NCI-H2029 (cell line): ENCODE measurements at regions not wholly inside any gene's neighbourhood (a gene's known extent, or its start where the extent isn't known, plus 50 kb on each side); places are given as distances from the start of the nearest gene placed in this dataset.
A peak's percentile ranks its signal among the peaks of the same experiment; 100 is the strongest.

Source experiments
- DNase-seq: peaks from one replicate; lab custom pipeline; 2025; lab: John Stamatoyannopoulos, UW

DNA sequence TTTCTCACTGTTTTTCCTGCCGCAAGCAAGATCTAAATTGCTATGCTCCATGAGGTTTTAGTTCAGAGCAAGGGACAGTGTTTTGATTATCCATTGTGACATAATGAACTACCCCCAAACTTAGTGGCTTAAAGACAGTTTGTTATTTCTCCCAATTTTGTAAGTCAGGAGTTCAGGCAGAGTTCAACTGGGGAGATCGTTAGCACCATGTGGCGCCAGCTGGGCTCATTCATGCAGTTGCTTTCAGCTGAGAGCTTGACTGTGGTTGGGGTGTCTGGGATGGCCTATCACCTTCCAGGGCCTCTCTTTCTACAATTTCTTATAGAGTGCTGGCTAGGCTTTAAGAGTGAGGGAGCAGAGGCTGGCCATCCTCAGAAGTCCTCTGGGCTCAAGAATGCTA, 382.9 kb upstream of the CELF4 start:
- no peak for DNase-seq

DNA sequence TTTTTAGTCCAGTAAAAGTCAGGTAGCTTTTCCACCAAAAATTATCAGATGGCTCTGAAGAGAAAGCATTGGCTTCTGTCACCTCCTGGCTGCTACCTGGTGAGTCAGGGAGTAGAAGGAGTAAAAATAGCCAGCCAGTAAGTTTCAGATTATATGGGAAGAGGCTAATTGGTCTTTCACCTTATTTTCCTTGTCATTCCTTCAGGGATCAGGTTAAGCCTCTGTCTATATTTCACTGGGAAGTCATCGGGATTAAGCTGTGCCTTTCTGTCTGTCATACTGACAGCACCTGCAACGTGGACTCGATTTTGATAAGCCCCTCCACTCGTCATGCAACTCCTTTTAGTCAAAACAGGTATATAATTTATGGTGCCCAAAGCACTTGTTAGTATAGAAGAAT, 380.7 kb upstream of the CELF4 start:
- no peak for DNase-seq

DNA sequence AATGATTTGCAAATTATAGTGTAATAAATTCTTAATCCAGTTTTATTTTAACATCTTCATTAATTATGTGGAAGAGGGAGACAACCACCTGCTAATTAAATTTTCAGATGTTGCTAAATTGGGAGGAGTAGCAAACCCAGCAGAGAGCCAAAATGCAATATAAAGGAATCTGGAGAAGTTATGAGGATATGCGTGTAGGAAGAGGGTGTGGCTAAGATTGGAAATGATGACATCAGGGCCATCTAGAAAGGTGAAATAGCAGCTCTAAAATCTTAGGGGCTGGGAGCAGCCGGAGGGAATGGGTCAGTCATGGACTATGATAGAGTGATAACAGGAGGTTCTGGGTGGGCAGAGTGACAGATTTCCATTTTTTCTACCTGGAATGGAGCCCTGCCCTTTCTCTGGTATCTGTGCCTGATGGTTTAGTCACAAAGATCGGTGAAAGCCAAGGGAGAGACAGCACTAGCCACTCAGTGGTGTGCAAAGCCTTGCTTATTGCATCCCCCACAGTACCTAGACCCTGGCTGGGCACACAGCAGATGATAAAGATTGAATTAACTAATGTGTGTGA, 379.2 kb upstream of the CELF4 start:
- no peak for DNase-seq

DNA sequence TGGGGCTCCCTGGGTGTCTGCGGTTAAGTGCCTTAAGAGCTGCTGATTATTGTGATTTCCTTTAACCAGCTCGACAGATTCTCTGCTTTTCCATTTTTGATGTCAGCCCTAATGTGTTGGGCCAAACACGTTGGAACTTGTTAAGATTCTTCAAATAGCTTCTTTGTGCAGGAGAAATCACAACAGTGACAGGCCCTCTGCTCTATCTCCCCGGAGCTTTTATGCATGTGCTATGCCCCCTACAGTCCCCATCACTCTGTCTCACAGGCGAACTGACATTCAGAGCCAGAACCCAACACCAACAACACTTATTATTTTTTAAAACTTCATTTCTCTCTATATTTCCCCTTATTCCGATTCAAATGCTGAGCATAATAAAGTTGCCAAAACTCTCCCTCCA, 371.7 kb upstream of the CELF4 start:
- DNase-seq, result no peak

DNA sequence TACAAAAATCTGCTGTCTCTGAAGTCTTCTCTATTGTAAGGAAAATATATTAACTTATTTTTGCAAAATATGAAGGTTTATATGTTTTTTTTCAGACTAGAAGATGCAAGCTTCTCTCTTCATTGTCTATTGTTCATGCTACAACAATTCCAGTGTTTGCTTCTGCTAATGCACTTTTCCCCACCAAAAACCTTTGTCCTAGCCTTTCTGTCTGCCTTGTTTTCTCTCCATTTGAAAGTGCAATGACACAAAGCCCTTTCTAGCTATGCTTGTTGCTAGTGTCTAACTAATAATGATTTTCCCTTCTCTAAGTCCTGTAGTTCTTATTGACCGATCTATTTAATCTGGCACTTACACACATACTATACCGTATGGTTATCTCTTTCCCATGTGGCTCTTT, 369.5 kb upstream of the CELF4 start:
- DNase-seq, result no peak

DNA sequence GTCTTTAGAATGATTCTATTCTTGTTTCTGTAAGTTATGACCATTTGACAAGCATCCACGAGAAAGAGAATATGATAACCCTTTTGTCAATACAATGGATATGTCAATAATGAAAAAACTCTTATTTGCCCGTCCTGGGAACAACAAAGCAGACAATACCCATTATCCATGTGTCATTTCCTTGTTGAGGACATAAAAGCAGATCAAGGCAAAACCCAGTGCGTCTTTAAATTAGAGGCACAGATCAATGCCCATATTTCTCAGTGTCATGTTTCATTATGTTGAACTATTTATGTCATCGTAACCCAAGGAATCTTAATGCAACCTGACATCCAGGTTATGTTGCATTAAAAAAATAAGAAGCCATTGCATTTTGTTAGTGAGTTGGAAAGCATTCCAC, 365.0 kb upstream of the CELF4 start:
- DNase-seq, result no peak

DNA sequence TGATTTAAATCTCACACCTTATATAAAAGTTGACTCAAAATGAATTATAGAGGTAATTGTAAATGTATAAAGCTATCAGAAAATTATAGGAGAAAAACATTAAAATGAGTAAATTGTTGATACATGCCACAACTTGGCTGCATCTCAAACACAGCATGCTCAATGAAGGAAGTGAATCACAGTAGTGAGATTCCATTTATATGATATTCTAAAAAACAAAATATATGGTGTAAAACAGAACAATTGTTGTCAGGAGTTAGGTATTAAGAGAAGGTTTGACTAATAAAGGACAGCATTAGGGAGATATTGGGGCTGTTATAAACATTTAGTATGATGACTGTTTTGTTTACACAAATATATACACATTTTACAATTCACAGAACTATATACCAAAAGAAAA, 356.6 kb upstream of the CELF4 start:
- DNase-seq, result no peak

DNA sequence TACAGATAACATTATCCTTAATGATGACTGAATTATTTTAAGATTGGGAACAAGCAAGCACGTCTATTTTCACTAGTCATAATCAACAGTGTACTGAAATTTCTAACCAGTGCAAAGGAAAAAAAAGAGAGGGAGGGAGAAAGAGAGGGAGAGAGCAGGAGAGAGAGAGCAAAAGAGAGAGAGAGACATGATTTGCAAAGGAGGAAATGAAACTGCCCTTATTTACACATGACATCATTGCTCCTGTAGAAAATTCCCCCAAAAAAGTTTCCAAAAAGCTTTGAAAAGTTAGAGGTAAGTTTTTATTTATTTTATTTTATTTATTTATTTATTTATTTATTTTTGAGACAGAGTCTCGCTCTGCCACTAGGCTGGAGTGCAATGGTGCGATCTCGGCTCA, 355.3 kb upstream of the CELF4 start:
- no peak for DNase-seq

DNA sequence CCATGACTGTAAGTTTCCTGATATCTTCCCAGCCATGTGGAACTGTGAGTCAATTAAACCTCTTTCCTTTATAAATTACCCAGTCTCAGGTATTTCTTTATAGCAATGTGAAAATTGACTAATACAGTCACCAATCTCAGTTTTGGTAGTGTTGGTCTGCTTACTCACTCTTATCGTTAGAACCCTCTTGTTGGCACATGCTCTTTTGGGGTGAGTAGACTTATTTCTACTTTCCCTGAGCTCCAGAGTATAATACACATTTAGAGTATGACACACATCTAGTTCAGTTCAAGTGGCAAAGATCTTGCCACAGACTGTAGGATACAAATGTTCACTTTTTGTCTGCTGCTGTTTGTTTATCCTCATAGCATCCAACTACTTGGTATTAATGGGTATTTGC, 347.5 kb upstream of the CELF4 start:
- no peak for DNase-seq

DNA sequence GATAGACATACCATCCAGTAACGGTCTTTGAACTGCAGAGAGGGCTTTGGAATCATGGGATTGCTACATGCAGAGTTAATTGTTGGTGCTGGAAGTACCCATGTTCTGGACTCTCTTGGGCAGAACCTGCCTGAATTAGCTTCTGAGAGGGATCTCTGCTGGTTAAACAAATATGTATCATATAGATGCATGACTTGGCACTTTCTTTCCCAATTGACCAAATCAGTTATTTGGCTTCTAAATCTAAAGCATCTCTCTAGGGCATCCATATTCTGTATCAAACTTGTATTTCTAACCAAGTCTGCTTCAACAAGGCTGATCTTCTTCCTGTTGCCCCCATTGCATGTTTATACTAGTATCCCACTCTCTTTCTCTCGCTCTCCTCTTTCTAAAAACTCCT, 336.7 kb upstream of the CELF4 start:
- DNase-seq, result no peak

DNA sequence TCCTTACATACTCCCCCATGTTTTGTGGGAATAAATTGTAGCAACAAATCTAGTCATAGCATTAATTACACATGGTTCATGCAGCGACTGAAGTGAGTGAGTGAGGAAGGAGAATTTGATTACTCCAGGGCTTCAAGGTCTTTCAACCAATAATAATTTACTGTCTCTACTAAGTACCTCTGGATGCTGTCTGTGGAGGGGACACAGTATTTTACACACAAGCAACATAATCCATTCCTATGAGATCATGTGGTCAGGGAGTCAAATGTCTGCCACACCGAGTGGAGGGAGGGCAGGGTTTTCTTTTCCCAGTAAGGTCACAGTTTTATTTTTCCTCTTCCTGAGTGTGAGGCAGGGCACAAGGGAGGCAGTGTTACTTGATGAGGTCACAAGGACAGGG, 334.7 kb upstream of the CELF4 start:
- peak; percentile 11 for DNase-seq

DNA sequence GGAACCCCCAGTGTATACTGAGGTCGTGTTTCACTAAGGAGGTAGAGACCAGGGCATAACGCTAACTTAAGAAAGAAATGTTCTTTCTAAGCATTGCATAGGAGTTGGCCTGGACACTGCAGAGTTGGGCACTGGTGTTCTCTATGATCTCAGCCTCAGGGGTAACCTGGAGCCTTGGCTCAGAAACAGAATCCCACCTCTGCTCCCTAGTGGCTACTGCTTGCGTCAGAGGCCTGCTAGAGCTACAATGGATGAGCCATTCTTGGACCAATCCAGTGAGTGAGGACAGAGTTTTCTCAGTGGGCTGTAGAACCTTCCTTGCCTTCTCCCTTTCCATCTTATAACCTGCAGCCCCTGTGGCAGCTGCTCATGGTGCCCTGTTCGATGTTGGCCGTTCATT, 324.4 kb upstream of the CELF4 start:
- DNase-seq, result no peak

DNA sequence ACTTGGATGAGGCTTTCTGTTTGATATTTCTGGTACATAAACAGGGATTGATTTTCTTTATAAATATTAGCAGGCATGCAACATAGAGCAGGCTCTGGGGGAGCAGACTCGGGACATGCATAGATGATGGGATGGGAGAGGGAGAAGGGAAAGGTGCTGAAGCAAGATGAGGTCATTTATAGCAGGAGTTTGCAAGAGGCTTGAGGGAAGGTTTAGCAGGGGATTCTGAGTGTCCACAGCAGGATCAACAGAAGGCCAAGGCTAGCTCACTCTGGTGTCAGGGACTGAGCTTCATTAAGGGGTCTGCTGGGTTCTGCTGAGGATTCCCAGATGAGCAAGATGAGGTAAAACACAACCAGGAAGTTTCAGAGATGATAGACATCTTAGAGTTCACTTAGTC, 309.1 kb upstream of the CELF4 start:
- DNase-seq, result no peak

DNA sequence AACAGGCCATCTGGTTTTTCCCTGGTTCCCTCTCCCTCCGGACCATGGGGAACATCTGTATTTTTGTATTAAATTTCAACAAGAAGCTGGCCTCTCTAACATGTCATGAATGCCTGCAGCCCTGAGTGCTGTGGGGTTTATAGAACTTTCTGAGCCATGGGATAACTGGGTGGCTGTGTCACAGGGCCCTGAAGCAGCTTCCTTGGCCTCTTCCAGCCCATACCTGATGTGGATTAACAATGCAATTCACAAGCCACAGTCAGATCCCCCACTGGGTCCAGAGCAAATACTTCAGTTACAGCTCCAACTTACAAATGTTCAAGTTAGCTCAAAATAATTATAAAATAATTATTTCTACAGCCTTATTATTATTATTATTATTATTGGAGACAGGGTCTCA, 307.8 kb upstream of the CELF4 start:
- no peak for DNase-seq

DNA sequence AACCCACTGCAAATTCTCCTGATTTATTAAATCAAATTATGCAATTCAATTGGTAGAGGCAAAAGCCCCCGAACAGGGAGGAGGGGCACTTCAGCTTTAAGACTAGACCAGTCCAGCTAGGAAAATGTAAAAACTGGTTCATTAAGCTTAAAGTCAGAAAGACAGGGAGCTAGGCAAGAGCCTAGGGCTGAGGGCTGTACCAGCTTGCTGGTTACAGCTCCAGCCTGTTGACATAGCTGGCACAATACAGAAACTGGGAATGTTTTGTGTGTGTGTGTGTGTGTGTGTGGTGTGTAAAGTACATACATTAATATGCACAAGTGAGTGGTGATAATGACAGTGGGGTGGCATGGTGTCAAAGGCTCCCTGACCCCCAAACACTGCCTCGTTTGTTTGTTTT, 307.0 kb upstream of the CELF4 start:
- DNase-seq, result no peak

DNA sequence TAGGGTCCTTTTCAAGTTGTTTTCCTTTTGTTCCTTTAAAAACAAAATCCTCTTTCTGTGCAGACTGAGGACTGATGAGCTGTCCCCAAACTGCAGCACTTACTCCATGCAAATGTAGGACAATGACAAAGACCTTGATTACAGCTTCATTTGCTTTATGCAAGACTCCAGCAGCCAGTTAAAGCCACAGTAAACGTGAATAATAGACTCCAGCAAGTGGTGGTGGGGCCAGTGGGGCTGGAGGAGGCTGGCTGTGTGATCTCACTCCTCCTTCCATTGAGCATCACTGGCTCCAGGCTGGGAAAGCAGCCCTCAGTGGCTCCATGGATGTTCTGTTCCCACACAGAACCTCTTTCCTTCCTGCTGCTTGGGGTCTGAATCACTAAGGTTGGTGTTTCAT, 306.0 kb upstream of the CELF4 start:
- DNase-seq, result no peak

DNA sequence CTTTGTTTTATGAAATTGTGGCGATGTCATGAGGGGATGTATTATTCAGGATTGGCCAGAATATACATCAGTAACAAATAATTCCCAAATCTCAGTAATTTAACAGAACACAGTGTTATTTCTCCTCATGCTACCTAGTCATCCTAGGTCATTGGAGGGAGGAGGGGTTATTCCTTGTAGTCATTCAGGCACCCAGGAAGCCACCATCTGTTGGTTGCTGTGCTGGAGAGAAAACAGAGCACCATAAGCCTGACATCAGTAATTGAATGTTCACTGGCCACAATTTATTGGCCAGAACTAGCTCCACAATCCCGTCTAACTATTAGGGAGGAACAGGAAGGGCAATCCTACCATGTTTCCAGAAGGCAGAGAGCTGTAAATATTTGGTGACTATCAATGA, 303.5 kb upstream of the CELF4 start:
- no peak for DNase-seq

DNA sequence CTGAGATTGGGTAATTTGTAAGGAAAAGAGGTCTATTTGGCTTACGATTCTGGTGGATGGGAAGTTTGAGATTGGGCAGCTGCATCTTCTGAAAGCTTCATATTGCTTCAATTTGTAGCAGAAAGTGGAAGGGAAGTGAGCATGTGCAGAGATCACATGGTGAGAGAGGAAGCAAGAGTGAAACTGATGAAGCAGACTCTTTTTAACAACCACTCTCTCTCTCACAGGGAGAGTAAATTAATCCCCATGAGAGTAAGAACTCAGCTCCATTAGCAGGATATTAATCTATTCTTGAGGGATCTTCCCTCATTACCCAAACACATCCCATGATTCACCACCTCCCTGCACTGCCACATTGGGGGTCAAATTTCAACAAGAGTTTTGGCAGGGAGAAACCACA, 298.5 kb upstream of the CELF4 start:
- no peak for DNase-seq

DNA sequence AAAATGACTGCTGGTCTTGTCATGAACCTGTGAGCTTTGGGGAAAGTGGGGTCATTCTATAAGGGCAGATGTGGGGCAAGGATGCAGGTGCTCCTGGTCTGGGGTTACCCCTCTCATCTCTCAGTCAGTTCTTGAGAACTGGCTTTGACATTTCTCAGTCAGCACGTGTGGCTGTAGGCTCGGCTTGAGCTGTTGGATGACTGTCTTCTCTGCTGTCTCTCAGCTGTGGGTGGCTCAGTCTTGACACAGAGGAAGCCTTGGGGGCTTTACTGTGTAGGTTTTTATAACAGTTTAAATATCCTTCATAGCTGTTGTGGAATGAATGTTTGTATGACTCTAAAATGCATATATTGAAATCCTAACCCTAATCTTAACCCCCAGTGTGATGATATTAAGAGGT, 296.4 kb upstream of the CELF4 start:
- no peak for DNase-seq

DNA sequence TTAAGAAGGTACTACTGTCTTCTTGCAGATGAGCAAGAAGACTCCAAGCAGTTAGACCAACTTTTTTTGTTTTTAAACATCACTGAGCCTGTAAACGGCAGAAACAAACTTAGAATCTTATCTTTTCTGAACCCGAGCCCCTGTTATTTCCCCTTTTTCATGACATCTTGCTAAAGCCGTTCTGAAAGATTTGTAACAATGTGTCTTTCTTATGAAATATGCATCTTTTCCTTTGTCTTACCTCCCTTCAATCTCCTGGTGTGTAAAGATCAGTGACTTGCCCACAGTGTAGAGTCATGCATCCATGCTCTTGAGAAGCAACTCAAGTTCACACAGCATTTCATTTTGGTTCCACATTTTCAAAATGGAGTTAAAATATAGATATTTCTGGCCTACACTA, 288.8 kb upstream of the CELF4 start:
- DNase-seq, result no peak

DNA sequence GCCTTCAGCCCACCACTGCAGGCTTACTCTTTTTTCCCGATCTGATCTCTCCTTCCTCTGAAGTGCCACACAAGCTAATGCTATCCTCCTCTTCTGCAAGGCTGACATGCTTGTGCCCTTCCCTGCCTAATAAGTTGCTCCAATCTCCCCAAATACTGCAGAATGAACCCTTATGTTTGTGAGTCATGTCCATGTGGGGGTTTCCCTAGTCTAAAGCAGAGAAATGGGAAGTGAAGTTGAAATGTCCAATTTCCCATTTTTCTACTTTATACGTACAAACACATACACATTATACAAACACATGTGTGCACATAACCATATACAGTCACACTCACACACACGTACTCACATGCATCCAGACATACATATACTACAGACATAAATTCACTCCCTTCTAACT, 288.1 kb upstream of the CELF4 start:
- DNase-seq, result no peak

DNA sequence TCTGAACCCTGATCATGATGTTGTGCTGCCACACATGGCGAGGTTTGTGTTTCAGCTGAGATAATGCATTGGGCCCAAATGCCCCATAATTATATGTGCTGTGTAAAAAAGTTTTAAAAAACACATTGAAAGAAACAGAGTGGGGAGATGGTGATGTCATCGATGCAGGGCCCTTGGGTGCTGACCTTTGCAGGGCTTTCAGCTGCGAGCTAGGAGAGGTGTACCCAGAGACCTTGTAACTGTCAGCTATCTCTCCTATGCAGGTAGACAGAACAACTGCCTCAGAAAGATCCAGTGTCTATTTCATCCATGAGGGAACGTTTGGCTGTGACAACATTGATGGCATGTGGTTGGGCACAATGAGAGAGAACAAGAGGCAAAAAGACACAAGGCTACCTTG, 286.9 kb upstream of the CELF4 start:
- no peak for DNase-seq

DNA sequence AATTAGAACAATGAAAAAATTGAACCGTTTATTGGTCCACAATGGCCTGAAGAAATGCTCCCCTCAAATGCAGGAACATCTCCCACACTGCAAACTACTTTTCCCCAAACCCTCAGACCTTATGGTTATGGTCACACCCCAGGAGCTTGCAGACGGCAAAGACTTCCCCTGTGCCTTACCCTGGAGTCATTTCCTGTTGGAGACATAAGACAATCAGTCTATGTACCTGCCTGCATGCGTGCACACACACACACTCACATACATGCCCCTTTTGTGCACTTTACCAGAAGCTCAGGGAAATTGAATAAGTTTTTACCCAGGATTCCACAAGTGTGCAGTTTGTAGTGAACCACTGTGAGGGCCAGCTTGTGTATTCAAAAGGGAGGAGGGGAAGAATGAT, 281.9 kb upstream of the CELF4 start:
- no peak for DNase-seq

DNA sequence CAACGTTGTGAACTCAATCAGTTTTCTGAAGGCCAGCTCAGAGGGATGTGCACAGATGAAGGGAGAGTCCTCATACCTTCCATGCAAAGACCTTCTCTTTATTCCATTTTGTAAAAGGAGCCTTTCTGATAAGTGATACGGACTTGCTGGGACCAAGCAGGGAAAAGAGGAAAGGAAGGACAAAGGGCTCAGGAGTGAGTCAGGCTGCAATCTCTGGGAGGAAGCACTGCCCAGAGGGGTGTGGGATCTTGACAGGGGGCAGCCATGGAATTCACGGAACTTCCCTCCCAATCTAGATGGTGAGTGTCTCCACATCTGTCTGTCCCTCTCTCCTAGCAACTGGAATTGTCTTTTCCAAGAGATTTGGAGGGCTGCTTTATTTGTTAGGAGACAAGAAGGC, 281.4 kb upstream of the CELF4 start:
- DNase-seq, result no peak

DNA sequence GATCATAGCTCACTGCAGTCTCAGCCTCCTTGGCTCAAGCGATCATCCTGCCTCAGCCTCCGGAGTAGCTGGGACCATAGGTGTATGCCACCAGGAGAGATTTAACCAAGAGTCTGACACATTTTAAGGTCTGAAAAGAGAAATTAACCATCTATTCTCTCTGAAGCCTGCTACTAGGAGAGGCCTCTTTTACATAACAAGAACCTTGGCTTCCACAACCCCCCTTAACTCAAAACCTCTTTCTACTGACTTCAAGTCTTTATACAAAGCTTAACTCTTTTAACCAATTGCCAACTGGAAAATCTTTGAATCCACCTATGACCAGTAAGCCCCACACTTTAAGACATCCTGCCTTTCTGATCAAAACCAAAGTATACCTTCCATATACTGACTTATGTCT, 279.9 kb upstream of the CELF4 start:
- DNase-seq, result no peak
